B cell (primary cell): ENCODE measurements at regions not wholly inside any gene's neighbourhood (a gene's known extent, or its start where the extent isn't known, plus 50 kb on each side); places are given as distances from the start of the nearest gene placed in this dataset.

Experiments
- ATAC-seq: fragments of 200-7000 bp; cut with Tn5 transposase; one replicate; pipeline ENCODE4 v1.10.0; 2021; ENCODE audit warnings: low read depth, mild to moderate bottlenecking, moderate number of reproducible peaks, moderate library complexity
- CTCF ChIA-PET: fragments of 350-600 bp; sonication (Branson Sonifier 250); formaldehyde crosslinking; loops from one replicate; lab custom pipeline; 2021; ENCODE audit warnings: antibody characterized with exemption, inconsistent platforms; lab: Charles Lee
- POLR2A ChIA-PET: fragments of 350-600 bp; sonication (Branson Sonifier 250); formaldehyde crosslinking; loops from one replicate; lab custom pipeline; 2021; ENCODE audit warnings: antibody characterized with exemption; lab: Charles Lee
- DNase-seq: peaks from one replicate; pipeline ENCODE4 v3.0.0; 2013
- H2AFZ ChIP-seq: 2 replicates; pipeline ENCODE4 v1.6.1; 2012; ENCODE audit warnings: mild to moderate bottlenecking, low read depth, low read length; ENCODE audit not compliant: insufficient read depth, poor library complexity, severe bottlenecking
- H3K27ac ChIP-seq, 2 donors: 1 replicate in 1 of 2; 2 replicates in 1 of 2; pipeline ENCODE4 v1.5.1; 2012 to 2013; ENCODE audit warnings: low read length in 2 of 2, mild to moderate bottlenecking in 2 of 2, moderate library complexity in 1 of 2
- H3K27me3 ChIP-seq, 4 experiments: fragments of 200-600 bp in 1 of 4; sonication (generic) in 1 of 4; replicated peaks in 1 of 4; 1 replicate in 2 of 4; 2 replicates in 2 of 4; pipeline versions ENCODE4 v1.6.1 to v1.7.0; 2013 to 2016; ENCODE audit warnings: low read length in 3 of 4, mild to moderate bottlenecking in 2 of 4, mixed read lengths in 1 of 4, moderate library complexity in 1 of 4; ENCODE audit not compliant: insufficient read depth in 4 of 4, control insufficient read depth in 3 of 4; ENCODE audit errors: control extremely low read depth in 1 of 4
- H3K36me3 ChIP-seq, 2 experiments: replicated peaks in 1 of 2; 1 replicate in 1 of 2; 2 replicates in 1 of 2; pipeline versions ENCODE4 v1.6.1 to v1.7.1; 2013; ENCODE audit warnings: low read length in 1 of 2; ENCODE audit not compliant: insufficient read depth in 2 of 2, control insufficient read depth in 1 of 2; ENCODE audit errors: control extremely low read depth in 1 of 2, extremely low read depth in 1 of 2
- H3K4me1 ChIP-seq, 2 donors: fragments of 200-600 bp in 1 of 2; sonication (generic) in 1 of 2; 1 replicate in 1 of 2; 2 replicates in 1 of 2; pipeline versions ENCODE4 v1.5.1 to v1.6.1; 2013 to 2017; ENCODE audit warnings: low read length in 2 of 2; ENCODE audit not compliant: control insufficient read depth in 2 of 2, insufficient read depth in 2 of 2
- H3K4me2 ChIP-seq: replicated peaks from 2 replicates; pipeline ENCODE3; 2012; ENCODE audit warnings: mild to moderate bottlenecking, low read depth, low read length; ENCODE audit not compliant: poor library complexity, severe bottlenecking
- H3K4me3 ChIP-seq, 5 experiments: fragments of 200-600 bp in 1 of 5; sonication (generic) in 1 of 5; 1 replicate in 3 of 5; 2 replicates in 2 of 5; pipeline versions ENCODE4 v1.5.1 to v1.7.0; 2011 to 2016; ENCODE audit warnings: low read length in 4 of 5, mild to moderate bottlenecking in 4 of 5, low read depth in 2 of 5, control low read depth in 1 of 5, moderate library complexity in 1 of 5; ENCODE audit not compliant: insufficient read depth in 1 of 5; ENCODE audit errors: control extremely low read depth in 1 of 5, extremely low read depth in 1 of 5
- H3K79me2 ChIP-seq: fragments of 200-600 bp; sonication (generic); one replicate; pipeline ENCODE4 v1.6.0; 2016; ENCODE audit warnings: low read length; ENCODE audit not compliant: control insufficient read depth, insufficient read depth
- H3K9ac ChIP-seq: fragments of 200-600 bp; sonication (generic); 2 replicates; pipeline ENCODE4 v1.6.1; 2017; ENCODE audit warnings: mild to moderate bottlenecking, low read length, moderate library complexity
- H3K9me3 ChIP-seq, 3 donors: one replicate each; pipeline versions ENCODE4 v1.6.1 to v1.7.1; 2013; ENCODE audit warnings: low read length in 2 of 3; ENCODE audit not compliant: control insufficient read depth in 2 of 3, insufficient read depth in 1 of 3; ENCODE audit errors: control extremely low read depth in 1 of 3
- H4K20me1 ChIP-seq: 2 replicates; pipeline ENCODE4 v1.6.0; 2012; ENCODE audit warnings: mild to moderate bottlenecking, low read length; ENCODE audit not compliant: insufficient read depth, control insufficient read depth, poor library complexity, severe bottlenecking
- H3K27ac Mint-ChIP-seq: one replicate; pipeline ENCODE4 v1.8.0; 2021; ENCODE audit warnings: mixed read lengths
- H3K27me3 Mint-ChIP-seq: one replicate; pipeline ENCODE4 v1.8.0; 2021; ENCODE audit warnings: mixed read lengths
- H3K4me1 Mint-ChIP-seq: one replicate; pipeline ENCODE4 v1.8.0; 2021; ENCODE audit warnings: mixed read lengths
- H3K4me3 Mint-ChIP-seq: one replicate; pipeline ENCODE4 v1.8.0; 2021; ENCODE audit warnings: mixed read lengths
- H3K9me3 Mint-ChIP-seq: one replicate; pipeline ENCODE4 v1.8.0; 2022; ENCODE audit warnings: mixed read lengths; ENCODE audit not compliant: insufficient read depth
- EZH2 ChIP-seq: IDR thresholded peaks from 2 replicates; pipeline ENCODE4 v1.6.1; 2012; ENCODE audit warnings: borderline replicate concordance, low read depth, mild to moderate bottlenecking, moderate library complexity, low read length; ENCODE audit not compliant: insufficient read depth, poor library complexity, severe bottlenecking
- WGBS: methylation state at CpG from one replicate; pipeline ENCODE4 v1.1.5; 2013; ENCODE audit warnings: missing lambda C conversion rate; ENCODE audit not compliant: insufficient coverage; 5-methylcytosine and 5-hydroxymethylcytosine counted together
- intact Hi-C: fragments of 100-400 bp; cut with micrococcal nuclease; formaldehyde crosslinking; loops from one replicate; pipeline ENCODE4 v1.10.0; 2022
- TF ChIP-seq, protein P1 (sequence below): fragments of 200-600 bp; IDR thresholded peaks from one replicate; pipeline ENCODE4 v1.8.0; 2022; ENCODE audit warnings: antibody characterized with exemption, mild to moderate bottlenecking

- CTCF ChIA-PET: no interaction called here
- no peak overlapping the region for H2AFZ ChIP-seq
Measured at GRCh38 chr12:74775276-74775675, 237.6 kb downstream of the ATXN7L3B start.

GRCh38 chr12:74776378-74776777 lies 238.7 kb downstream of the ATXN7L3B start:
- POLR2A ChIA-PET: no interaction called here

More at GRCh38 chr12:74775276-74775675, 237.6 kb downstream of the ATXN7L3B start:
- intact Hi-C loops: no loop called here
- Histone ChIP-seq H3K4me1 (no peaks in the 10 kb centered on the region), H3K4me2 (no peak overlapping the region), H3K79me2 (no peaks in the 10 kb centered on the region), H3K27me3 (no peaks in the 10 kb centered on the region), H3K27ac (no peak overlapping the region), H3K36me3 (no peaks in the 10 kb centered on the region), H4K20me1 (no peaks in the 10 kb centered on the region), H3K4me3 (no peak overlapping the region), H3K9me3 (no peaks in the 10 kb centered on the region), H3K9ac (no peak overlapping the region)
- DNase-seq (no peak), ATAC-seq (no peak)
- Mint-ChIP-seq H3K27me3 (no peaks in the 10 kb centered on the region), H3K4me1 (no peaks in the 10 kb centered on the region), H3K27ac (no peak overlapping the region), H3K4me3 (no peak overlapping the region), H3K9me3 (no peaks in the 10 kb centered on the region)
- TF ChIP-seq EZH2: no peak
- TF ChIP-seq, protein P1, sequence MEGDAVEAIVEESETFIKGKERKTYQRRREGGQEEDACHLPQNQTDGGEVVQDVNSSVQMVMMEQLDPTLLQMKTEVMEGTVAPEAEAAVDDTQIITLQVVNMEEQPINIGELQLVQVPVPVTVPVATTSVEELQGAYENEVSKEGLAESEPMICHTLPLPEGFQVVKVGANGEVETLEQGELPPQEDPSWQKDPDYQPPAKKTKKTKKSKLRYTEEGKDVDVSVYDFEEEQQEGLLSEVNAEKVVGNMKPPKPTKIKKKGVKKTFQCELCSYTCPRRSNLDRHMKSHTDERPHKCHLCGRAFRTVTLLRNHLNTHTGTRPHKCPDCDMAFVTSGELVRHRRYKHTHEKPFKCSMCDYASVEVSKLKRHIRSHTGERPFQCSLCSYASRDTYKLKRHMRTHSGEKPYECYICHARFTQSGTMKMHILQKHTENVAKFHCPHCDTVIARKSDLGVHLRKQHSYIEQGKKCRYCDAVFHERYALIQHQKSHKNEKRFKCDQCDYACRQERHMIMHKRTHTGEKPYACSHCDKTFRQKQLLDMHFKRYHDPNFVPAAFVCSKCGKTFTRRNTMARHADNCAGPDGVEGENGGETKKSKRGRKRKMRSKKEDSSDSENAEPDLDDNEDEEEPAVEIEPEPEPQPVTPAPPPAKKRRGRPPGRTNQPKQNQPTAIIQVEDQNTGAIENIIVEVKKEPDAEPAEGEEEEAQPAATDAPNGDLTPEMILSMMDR: no peak
- POLR2A ChIA-PET: no interaction called here
- WGBS: no CpG with 5 or more reads among the region's 1 CpG

More at GRCh38 chr12:74776378-74776777, 238.7 kb downstream of the ATXN7L3B start:
- Histone ChIP-seq H3K27me3 (no peaks in the 10 kb centered on the region), H3K4me1 (no peaks in the 10 kb centered on the region), H3K36me3 (no peaks in the 10 kb centered on the region), H4K20me1 (no peaks in the 10 kb centered on the region), H3K9ac (no peak overlapping the region), H3K4me3 (no peak overlapping the region), H2AFZ (no peak overlapping the region), H3K27ac (no peak overlapping the region), H3K9me3 (no peaks in the 10 kb centered on the region), H3K4me2 (no peak overlapping the region), H3K79me2 (no peaks in the 10 kb centered on the region)
- CTCF ChIA-PET: no interaction called here
- no peak for DNase-seq
- Mint-ChIP-seq H3K4me1 (no peaks in the 10 kb centered on the region), H3K27me3 (no peaks in the 10 kb centered on the region), H3K9me3 (no peaks in the 10 kb centered on the region), H3K27ac (no peak overlapping the region), H3K4me3 (no peak overlapping the region)
- TF ChIP-seq, protein P1: no peak
- no peak for TF ChIP-seq EZH2
- intact Hi-C loops: no loop called here
- WGBS: no CpG with 5 or more reads among the region's 7 CpGs
- ATAC-seq: no peak
